GM12878 (cell line): ENCODE measurements at regions not wholly inside any gene's neighbourhood (a gene's known extent, or its start where the extent isn't known, plus 50 kb on each side); places are given as distances from the start of the nearest gene placed in this dataset.

Experiments used
- CBFB ChIP-seq: IDR thresholded peaks from 2 replicates; pipeline ENCODE4 v1.6.1; 2016; ENCODE audit warnings: antibody characterized with exemption, low read depth
- CTCF ChIP-seq, 3 experiments: IDR thresholded peaks in 2 of 3; conservative IDR thresholded peaks in 1 of 3; 2 replicates each; pipeline ENCODE4 v1.5.1; 2011; ENCODE audit warnings: low read depth in 3 of 3, low read length in 3 of 3, mild to moderate bottlenecking in 3 of 3, control low read depth in 2 of 3, moderate library complexity in 2 of 3, inconsistent platforms in 1 of 3, mixed read lengths in 1 of 3; ENCODE audit not compliant: control insufficient read depth in 2 of 3, insufficient read depth in 1 of 3; ENCODE audit errors: extremely low read depth in 1 of 3
- RAD51 ChIP-seq: fragments of 450-650 bp; IDR thresholded peaks from 2 replicates; pipeline ENCODE4 v1.6.1; 2016; ENCODE audit warnings: moderate library complexity, mild to moderate bottlenecking, inconsistent platforms
- SREBF1 ChIP-seq: IDR thresholded peaks from 2 replicates; pipeline ENCODE4 v1.6.1; 2012; ENCODE audit warnings: mild to moderate bottlenecking, low read length
- TBL1XR1 ChIP-seq: IDR thresholded peaks from 2 replicates; pipeline ENCODE4 v1.6.1; 2012; ENCODE audit warnings: low read depth, low read length, improper control_type of control experiment
- ZSCAN29 ChIP-seq: fragments of 450-650 bp; IDR thresholded peaks from 2 replicates; pipeline ENCODE4 v1.6.1; 2017; ENCODE audit warnings: mild to moderate bottlenecking, moderate library complexity
- TF ChIP-seq, protein P1 (sequence below): IDR thresholded peaks from 2 replicates; pipeline ENCODE4 v1.6.1; 2011; ENCODE audit warnings: low read depth, low read length, improper control_type of control experiment, borderline replicate concordance

GRCh38 chr6:144695858-144696533 is 410.9 kb downstream of the UTRN start:
- TF ChIP-seq ZSCAN29 (no peak), CBFB (no peak), CTCF (IDR thresholded peaks at IDR 0.05 in 2 of 3, conservative IDR thresholded peaks at IDR 0.05 in 1 of 3; ENCODE audit: control insufficient read depth in 2 of 3, extremely low read depth in 1 of 3, insufficient read depth in 1 of 3, low read depth in 3 of 3, low read length in 3 of 3) (no peak), TBL1XR1 (no peak), SREBF1 (no peak), RAD51 (no peak)
- TF ChIP-seq, protein P1, sequence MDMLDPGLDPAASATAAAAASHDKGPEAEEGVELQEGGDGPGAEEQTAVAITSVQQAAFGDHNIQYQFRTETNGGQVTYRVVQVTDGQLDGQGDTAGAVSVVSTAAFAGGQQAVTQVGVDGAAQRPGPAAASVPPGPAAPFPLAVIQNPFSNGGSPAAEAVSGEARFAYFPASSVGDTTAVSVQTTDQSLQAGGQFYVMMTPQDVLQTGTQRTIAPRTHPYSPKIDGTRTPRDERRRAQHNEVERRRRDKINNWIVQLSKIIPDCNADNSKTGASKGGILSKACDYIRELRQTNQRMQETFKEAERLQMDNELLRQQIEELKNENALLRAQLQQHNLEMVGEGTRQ = no peak
